ENCODE measurements at regions not wholly inside any gene's neighbourhood (a gene's known extent, or its start where the extent isn't known, plus 50 kb on each side); places are given as distances from the start of the nearest gene placed in this dataset.

GRCh38 chr12:4140581-4141301 is 132.8 kb upstream of the CCND2 start:
- TF ChIP-seq, protein P1, sequence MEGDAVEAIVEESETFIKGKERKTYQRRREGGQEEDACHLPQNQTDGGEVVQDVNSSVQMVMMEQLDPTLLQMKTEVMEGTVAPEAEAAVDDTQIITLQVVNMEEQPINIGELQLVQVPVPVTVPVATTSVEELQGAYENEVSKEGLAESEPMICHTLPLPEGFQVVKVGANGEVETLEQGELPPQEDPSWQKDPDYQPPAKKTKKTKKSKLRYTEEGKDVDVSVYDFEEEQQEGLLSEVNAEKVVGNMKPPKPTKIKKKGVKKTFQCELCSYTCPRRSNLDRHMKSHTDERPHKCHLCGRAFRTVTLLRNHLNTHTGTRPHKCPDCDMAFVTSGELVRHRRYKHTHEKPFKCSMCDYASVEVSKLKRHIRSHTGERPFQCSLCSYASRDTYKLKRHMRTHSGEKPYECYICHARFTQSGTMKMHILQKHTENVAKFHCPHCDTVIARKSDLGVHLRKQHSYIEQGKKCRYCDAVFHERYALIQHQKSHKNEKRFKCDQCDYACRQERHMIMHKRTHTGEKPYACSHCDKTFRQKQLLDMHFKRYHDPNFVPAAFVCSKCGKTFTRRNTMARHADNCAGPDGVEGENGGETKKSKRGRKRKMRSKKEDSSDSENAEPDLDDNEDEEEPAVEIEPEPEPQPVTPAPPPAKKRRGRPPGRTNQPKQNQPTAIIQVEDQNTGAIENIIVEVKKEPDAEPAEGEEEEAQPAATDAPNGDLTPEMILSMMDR (IDR thresholded peaks at IDR 0.05 in 2 of 3, conservative IDR thresholded peaks at IDR 0.05 in 1 of 3; ENCODE audit: borderline replicate concordance in 1 of 3, insufficient read depth in 1 of 3, low read depth in 2 of 3, low read length in 2 of 3): no peak
- no peak for TF ChIP-seq REST (IDR thresholded peaks at IDR 0.05; ENCODE audit: low read depth)
- TF ChIP-seq EZH2 (IDR thresholded peaks at IDR 0.05): no peak
- no peak for TF ChIP-seq RAD21 (IDR thresholded peaks at IDR 0.05; ENCODE audit: low read depth)
- TF ChIP-seq MAX (IDR thresholded peaks at IDR 0.05): no peak
- TF ChIP-seq FOSL1 (IDR thresholded peaks at IDR 0.05; ENCODE audit: low read depth): no peak
- TF ChIP-seq SRF (IDR thresholded peaks at IDR 0.05; ENCODE audit: low read depth): no peak
- no peak for TF ChIP-seq POLR2AphosphoS5 (IDR thresholded peaks at IDR 0.05; ENCODE audit: low read depth, low read length)
- no peak for TF ChIP-seq EZH2phosphoT487 (IDR thresholded peaks at IDR 0.05; ENCODE audit: borderline replicate concordance)
- TF ChIP-seq ZNF274 (IDR thresholded peaks at IDR 0.05; ENCODE audit: low read depth, low read length): no peak
- TF ChIP-seq ZFX (IDR thresholded peaks at IDR 0.05): no peak
- no peak for TF ChIP-seq SP1 (IDR thresholded peaks at IDR 0.05; ENCODE audit: low read depth)
- no peak for TF ChIP-seq POLR2A (IDR thresholded peaks at IDR 0.05; ENCODE audit: borderline replicate concordance, extremely low read depth, insufficient read depth, insufficient read length)

All from HCT116 (cell line).